Effector CD4-positive, alpha-beta T cell (primary cell): ENCODE measurements at regions not wholly inside any gene's neighbourhood (a gene's known extent, or its start where the extent isn't known, plus 50 kb on each side); places are given as distances from the start of the nearest gene placed in this dataset.

Experiments
- DNase-seq: peaks from one replicate; pipeline ENCODE4 v3.0.0-alpha.2; 2020

- no peak for DNase-seq
Measured at GRCh38 chr5:158552241-158552640, 547.5 kb downstream of the EBF1 start.

- DNase-seq = no peak
Measured at GRCh38 chr5:158549311-158549710, 550.4 kb downstream of the EBF1 start.

GRCh38 chr5:158546748-158547147 lies 553.0 kb downstream of the EBF1 start:
- no peak for DNase-seq

GRCh38 chr5:158545949-158546530 lies 553.7 kb downstream of the EBF1 start:
- DNase-seq = no peak

GRCh38 chr5:158544388-158545339 lies 555.1 kb downstream of the EBF1 start:
- no peak for DNase-seq

- DNase-seq = no peak
Measured at GRCh38 chr5:158543539-158544387, 556.0 kb downstream of the EBF1 start.

- no peak for DNase-seq
Measured at GRCh38 chr5:158541536-158542297, 558.0 kb downstream of the EBF1 start.

- no peak for DNase-seq
Measured at GRCh38 chr5:158538506-158539074, 561.1 kb downstream of the EBF1 start.

- no peak for DNase-seq
Measured at GRCh38 chr5:158537366-158537765, 562.4 kb downstream of the EBF1 start.

GRCh38 chr5:158534203-158534602 lies 565.5 kb downstream of the EBF1 start:
- DNase-seq = no peak

GRCh38 chr5:158532739-158533138 lies 567.0 kb downstream of the EBF1 start:
- DNase-seq = no peak

GRCh38 chr5:158531860-158532259 lies 567.9 kb downstream of the EBF1 start:
- no peak for DNase-seq

- DNase-seq = no peak
Measured at GRCh38 chr5:158530115-158530514, 569.6 kb downstream of the EBF1 start.

GRCh38 chr5:158529454-158529853 lies 570.3 kb downstream of the EBF1 start:
- DNase-seq = no peak

- DNase-seq = no peak
Measured at GRCh38 chr5:158525663-158526062, 574.1 kb downstream of the EBF1 start.

- no peak for DNase-seq
Measured at GRCh38 chr5:158524070-158524469, 575.6 kb downstream of the EBF1 start.

- DNase-seq = no peak
Measured at GRCh38 chr5:158522776-158523175, 576.9 kb downstream of the EBF1 start.

GRCh38 chr5:158521995-158522394 lies 577.7 kb downstream of the EBF1 start:
- DNase-seq = no peak

- no peak for DNase-seq
Measured at GRCh38 chr5:158519433-158520021, 580.2 kb downstream of the EBF1 start.

- no peak for DNase-seq
Measured at GRCh38 chr5:158516521-158516920, 583.2 kb downstream of the EBF1 start.

- DNase-seq = no peak
Measured at GRCh38 chr5:158514986-158515359, 584.7 kb downstream of the EBF1 start.
